HG02870 (cell line): ENCODE measurements at regions not wholly inside any gene's neighbourhood (a gene's known extent, or its start where the extent isn't known, plus 50 kb on each side); places are given as distances from the start of the nearest gene placed in this dataset.
A peak's percentile ranks its signal among the peaks of the same experiment; 100 is the strongest.
"Not testable (repeated sequence)": the region's sequence is repeated elsewhere in the genome, so short reads cannot be mapped to it uniquely, and the experiment has no call there.

Experiments used
- ATAC-seq: cut with Tn5 transposase; IDR thresholded peaks from one replicate; pipeline ENCODE4 v1.9.1; 2021; ENCODE audit warnings: mild to moderate bottlenecking, moderate library complexity; ENCODE audit not compliant: unreplicated experiment

DNA sequence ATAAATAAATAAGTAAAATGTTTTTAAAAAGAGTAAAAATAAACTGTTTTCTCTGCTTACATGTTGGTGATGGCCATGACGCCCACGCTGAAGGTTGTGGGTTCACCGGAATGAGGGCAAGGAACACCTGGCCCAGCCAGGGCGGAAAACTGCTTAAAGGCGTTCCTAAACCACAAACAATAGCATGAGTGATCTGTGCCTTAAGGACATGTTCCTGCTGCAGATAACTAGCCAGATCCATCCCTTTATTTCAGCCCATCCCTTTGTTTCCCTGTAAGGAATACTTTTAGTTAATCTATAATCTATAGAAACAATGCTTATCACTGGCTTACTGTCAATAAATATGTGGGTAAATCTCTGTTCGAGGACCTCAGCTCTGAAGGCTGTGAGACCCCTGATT lies 63.3 kb upstream of the CEP78 start:
- ATAC-seq: not testable (repeated sequence)

DNA sequence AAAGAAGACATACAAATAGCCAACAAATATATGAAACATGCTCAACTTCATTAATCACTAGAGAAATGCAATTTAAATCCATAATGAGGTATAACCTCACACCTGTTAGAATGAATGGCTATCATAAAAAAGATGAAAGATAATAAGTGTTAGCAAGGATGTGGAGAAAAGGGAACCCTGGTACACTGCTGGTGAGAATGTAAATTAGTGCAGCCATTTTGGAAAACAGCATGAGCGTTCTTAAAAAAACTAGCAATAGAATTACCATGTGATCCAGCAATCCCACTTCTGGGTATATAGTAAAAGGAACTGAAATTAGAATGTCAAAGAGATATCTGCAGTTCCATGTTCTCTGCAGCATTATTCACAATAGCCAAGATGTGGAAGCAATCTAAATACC lies 64.2 kb upstream of the CEP78 start:
- no peak for ATAC-seq

DNA sequence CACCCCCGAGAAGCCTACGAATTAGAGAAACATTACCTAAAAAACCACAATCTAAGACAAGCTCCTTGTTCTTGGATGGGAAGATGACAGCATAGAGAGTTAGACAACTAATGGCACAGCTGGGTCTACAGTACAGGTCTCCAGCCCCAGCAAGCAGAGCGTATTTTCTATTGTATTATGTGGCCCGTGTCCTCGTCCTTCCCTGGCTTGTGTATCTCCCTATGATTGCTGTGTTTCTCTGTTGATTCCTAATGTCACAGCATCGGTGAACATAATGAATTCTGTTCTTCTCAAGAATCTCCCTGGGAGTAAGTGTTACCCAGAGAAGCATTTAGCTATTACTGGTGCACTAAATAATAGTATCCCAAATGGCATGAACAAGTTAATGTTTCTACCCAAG lies 66.8 kb upstream of the CEP78 start:
- ATAC-seq: no peak

DNA sequence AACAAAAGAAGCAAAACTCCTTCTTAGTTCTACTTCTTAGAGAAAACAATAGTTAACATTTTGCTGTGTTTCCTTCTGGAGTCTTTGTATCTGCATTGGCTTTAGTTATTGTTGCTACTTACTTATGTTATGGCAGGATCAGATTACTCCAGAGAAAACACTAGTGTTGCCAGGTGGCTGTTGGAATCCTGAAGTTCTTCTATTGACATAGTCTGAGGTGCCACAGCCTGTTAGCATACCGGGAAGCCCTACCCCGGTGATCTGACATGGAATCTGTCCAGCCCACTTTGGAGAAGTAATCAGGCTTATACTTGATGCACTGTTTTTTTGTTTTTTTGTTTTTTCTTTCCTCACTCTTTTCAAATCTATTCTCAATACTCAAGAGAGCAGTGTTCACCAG lies 68.5 kb upstream of the CEP78 start:
- ATAC-seq: no peak

DNA sequence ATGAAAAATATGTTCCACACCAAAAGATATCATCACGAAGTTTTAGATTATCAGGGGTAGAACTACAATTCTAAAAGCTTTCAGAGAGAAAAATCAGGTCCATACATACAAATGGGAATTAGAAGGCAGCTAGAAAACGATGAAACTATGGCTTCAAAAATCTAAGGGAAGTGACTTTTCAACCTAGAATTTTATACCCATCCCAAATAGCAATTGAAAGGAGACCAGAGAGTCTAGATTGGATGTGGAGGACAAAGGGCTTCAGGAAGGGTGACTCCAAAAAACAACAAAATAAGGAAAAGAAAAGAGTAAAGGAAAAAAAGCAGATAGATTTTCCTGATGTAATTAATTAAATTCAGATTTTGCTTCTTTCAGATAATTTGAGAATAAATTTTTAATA lies 72.0 kb upstream of the CEP78 start:
- ATAC-seq: no peak

DNA sequence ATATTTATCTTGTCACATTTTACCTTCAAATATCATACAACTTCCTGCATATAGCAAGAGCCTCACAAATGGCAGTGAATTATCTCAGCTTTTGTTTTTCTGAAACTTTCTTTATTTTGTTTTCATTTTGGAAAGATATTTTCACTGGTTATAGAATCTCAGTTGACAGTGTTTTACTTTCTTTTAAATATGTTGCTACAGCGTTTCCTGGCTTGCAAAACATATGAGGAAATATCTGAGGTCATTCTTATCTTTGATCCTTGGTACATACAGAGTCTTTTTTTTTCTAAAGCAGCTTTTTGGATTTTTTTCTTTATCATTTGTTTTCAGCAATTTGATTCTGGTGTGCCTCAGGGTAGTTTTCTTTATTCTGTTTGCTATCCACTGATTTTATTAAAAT lies 77.6 kb upstream of the CEP78 start:
- no peak for ATAC-seq

DNA sequence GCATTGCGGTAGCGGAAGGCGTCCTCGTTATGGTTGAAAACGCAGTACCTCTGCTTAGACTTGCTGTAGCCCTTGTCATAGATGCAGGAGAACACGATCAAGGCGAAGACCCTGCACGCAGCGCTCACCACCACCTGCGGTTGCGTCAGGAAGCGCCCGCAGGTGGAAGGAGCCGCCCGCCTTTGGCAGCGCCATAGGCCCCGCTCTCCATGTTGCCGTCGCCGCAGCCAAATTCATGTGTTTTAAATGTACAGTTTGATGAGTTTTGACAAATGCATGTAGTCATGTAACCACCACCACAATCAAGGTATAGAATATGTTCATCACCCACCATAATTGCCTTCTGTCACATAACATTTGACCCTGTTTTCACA lies 84.9 kb upstream of the CEP78 start:
- no peak for ATAC-seq

DNA sequence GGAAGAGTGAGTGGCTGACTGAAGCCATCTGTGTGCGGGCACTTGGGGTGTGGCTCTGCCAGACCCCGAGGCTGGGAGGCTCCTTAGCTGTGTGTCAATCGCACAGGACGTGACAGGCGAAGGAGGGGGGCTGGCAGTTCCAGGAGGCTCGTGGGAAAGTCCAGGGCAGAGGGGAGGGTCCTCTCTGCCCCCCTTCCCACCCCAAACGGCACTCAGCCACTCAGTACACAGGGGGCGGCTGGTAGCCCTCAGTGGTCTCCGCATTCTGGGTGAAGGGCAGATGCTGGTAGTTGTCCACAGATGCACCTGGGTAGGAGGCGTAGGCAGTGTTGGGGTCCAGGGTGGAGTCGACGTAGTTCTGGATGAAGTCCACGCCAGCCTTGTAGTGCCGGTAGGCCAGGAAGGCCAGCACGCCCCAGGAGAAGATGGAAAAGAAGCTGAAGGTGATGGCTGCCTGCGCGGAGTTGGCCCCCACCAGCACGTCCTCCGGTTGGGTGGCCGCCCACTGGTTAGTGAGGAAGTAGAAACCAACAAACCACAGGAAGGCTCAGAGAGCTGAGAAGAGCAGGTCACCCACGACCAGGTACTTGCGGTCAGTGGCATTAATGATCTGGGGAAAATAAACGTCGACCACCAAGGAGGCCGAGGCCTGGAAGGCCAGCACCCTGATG lies 85.4 kb upstream of the CEP78 start:
- no peak for ATAC-seq

DNA sequence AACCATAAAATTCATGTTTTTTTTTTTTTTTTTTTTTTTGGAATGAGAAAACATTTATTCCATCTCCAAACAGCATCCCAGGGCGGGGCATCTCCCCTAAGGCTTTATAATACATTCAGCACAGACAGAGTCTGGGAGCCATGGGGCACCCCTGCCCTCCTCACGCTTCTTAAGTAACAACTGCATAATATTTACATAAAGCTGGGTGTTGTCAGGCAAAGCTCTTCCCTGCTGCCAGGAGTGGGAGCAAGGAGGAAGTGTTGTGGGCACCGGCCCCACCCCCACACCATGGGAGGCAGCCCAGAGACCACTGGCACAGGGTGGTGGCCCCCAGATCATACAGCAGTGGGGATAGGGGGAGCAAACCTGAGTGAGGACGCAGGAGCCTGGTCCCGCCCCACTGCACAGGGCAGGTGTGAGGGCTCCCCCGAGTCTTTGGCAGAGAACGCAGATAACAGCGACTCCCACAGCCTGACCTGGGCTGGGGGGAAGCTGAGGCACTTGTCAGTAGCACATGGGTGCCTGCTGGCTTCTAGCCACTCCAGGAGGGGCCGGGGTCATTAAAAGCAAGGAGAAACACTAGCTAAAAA lies 86.1 kb upstream of the CEP78 start:
- no peak for ATAC-seq

DNA sequence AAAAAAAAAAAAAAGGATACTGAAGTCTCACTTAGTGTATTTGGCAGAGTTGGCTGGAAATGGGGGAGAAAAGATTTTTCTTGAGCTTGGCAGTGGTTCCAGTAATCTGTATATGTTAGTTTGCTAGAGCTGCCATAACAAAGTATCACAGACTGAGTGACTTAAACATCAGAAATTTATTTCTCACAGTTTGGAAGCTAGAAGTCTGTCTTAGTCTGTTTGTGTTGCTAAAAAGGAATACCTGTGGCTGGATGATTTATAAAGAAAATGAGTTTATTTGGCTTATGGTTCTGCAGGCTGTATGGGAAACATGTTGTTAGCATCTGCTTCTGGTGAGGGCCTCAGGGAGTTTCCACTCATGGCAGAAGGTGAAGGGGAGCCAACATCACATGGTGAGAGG lies 89.6 kb upstream of the CEP78 start:
- no peak for ATAC-seq

DNA sequence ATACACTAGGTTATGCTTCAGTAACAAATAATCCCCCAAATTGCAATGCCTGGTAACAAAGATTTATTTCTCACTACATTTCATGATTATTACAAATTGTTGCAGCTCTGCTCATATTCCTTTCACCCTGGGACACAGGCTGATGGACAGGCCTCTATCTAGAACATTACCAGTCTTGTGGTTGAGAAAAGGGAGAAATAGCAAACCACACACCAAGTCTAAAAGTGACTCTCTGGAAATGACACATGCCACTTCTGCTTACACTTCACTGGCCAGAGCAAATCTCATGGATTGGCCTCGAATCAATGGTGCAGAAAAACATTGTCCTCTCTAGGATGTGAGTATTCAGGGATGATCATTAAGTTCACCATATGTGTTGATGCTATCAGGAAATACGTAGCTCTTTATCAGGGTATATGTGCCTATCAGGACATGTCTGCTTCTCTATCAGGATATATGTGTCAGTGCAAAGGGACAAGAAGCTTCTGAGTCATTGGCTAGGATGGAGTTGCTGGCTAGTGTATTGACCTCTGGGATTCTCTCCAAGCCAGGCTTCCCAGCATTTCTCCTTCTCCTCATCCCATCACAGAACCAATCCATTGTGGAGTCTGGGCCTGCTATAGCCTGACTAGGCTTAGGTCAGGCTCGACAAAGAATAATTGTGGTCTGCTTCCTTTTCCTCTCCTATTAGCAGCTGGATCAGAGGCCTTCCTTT lies 91.1 kb upstream of the CEP78 start:
- ATAC-seq: peak; percentile 53

DNA sequence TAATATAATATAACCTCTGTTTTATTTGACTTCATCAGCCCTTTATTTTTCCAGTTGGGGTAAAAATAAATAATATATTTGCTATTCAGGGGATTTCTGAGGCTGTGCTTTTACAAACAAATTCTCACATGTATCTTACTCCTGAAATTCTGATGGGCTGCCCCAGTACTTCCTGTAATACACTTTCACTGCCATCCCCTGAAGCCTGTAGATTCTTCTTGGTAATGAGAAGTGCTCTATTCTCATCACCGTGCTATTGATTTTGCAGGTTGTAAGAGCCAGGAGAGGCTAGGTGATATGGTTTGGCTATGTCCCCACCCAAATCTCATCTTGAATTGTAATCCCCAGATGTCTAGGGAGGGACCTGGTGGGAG lies 91.9 kb upstream of the CEP78 start:
- ATAC-seq: no peak

DNA sequence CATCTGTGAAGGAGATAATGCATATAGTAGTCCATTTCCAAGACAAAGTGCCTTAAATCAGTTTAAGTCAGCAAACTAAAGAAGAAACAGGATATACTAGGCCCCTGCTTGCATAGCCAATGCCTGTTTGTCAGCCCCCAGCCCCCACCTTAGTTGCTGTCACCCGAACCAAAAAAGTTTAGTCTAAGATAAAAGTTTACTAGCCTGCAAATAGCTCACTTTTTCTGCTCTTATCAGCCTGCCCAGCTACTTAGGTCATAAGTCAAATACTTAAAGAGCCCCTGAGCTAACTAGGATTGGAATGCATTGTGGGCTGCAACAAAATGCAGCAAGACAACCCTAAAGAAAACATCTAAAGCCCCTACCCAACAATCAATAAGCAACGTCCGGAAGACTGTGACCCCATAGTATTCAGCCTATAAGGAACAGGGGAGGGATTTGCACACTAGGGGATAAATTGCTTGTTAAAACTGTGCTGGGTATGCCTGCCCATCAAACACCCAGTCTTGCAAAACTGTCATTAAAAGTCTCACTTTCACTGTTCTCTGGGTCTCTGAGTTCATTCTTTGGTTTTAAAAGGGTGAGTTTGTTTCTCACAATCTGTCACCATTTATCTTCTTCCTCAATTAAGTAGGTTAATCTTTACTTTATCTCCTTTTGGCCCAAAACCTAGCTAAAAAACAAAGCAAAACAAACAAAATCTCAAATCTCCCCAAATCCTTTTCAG lies 92.4 kb upstream of the CEP78 start:
- ATAC-seq: no peak

DNA sequence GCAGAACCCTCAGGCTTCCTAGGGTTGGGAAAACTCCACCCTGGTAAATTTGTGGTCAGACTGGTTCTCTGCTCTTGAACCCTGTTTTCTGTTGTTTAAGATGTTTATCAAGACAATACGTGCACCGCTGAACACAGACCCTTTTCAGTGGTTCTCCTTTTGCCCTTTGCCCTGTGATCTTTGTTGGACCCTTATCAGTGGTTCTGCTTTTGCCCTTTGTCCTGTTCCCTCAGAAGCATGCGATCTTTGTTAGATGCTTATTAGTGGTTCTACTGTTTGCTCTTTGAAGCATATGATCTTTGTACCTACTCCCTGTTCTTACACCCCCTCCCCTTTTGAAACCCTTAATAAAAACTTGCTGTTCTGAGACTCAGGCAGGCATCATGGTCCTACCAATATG lies 93.6 kb upstream of the CEP78 start:
- not testable (repeated sequence) for ATAC-seq

DNA sequence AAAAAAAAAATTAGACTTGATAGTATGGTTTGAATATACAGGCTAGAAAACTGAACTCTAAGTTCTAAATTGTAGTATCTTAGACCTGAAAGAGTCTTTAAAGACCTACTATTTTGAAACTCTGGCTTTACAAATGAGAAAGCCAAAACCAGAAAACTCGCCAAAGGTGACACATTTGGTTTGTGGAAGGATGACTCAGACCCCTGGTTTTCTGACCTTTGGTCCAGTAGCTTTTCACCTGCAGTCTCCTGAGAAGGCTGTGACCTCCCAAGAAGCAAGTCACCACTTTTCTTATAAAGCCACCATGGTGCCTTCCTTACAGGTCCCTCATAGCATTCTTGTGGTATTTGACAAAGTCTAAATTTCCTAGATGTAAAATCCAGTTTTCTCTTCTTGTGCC lies 102.1 kb upstream of the CEP78 start:
- ATAC-seq: no peak

DNA sequence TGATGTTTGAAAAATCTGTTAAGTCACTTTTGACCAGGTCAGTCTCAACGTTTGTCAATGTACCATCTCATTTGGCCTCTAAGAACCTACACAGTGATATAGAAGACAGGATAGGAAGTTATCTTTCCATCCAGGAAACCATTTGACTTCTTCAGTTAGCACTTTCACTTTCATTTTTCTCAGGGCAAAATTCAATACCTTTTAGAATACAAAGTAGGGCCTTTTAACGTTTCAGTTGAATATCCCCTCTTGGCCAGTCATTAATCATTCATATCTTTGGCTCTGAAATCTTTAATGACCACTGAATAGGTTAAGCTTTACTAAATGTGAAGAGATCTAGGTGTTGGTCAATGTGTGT lies 101.1 kb upstream of the GNAQ start:
- ATAC-seq: no peak

DNA sequence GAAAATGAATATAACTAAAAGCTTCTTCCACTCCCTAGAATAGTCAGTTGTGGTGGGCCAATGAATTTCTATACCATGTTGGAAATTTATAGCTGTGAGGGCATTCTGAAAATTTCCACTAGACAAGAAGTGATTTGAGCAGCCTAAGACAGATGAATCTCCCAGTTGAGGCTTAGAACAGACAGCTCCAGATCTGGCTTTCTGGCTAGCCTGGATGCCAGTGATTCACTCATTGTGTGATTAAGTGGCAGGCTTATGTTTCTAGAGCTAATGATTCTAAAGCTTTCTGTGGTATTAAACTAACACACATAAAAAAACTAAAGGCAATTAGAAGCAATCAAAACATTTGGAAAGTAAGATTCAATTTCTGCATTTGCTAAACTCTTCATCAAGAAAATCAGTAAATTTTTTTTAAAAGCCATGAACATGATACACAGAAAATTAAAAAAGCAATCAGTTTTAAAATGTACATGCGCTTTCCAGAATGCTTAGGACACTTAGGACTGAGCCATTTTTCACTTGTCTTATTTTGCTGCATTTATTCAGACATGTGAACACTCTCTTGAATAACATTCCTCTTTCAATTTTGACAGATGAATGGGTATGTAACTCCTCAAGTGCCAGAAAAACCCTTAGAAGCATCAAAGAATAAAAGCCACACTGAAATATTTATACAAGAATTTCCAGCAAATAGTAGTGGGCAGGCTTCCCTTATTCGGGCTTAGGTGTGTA lies 100.5 kb upstream of the GNAQ start:
- no peak for ATAC-seq

DNA sequence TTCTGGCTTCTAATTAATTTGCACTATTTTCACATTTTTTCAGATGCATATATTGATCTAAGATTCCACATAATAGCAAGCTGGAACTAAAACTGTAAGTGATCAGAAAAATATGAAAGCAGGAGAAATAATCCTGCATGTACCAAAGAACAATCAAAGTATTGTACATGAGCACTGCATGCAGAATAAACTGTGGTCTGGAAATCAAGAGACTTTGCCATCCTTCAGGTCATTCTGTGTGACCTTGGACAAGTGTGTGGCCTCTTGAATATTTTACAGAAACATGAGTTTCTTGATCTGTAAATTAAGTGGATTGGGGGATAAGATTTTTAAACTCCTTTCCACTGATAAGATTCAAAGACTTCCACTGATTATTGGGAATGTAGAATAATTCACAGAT lies 99.2 kb upstream of the GNAQ start:
- ATAC-seq: no peak

DNA sequence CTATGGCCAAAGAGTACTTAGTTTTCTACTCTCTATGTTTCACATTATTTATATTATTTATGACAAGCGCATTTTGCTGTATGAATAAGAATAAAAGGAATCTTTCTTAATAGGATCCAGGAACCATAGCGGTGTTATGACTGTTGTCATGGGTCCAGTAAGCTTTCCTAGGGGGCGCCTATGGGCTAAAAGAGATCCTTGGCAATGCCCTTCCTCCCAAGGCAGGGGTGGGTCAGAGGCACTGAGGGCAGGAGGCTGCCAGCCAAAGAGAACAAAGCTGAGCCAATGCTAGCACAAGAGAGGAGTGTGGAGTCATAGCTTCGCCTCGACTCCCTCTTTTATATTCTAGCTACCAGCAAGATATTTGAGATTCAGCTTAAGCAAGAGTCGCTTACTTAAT lies 98.4 kb upstream of the GNAQ start:
- ATAC-seq: no peak

DNA sequence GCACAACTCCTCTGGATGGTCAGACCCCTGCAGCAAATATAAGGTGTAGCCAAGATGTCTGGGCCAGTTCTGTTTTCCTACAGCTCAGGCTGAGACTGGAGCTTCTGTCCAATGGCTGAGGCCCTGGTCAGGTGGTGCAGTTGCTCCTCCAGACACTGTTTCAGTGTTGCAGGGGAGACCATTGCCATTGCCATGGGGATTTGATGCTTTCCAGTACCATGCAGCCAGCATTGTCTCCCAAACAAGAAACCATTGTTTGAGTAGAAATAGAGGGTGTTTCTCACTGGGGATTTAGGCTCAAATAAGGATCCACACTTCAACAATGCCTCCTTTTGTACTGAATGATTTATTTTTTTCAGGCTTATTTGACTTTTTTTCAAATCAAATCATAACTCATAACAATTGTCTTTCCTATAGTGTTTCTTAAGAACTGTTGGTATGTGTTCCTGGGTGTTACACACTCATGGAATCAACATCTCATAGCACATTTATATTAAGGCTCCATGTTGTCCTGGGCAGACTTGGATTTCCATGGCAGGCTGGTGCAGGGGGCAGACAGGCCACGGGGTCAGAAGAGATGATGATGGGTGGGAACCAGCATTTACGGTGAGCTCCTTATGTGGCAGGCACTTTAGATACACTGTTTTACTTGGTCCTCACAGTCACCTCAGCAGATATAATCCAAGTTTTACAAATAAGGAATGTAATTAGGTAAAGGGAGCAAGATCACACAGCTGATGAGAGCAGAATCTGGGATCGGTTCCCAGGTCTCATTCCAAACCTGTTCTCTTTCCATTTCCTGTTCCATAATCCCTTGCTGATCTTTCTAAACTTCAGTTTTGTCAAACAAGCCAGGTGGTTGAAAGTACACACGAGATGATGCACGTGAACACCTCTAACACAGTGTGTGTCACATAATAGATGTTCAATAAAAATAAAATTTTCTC lies 95.9 kb upstream of the GNAQ start:
- ATAC-seq: no peak
